ENCODE measurements at regions not wholly inside any gene's neighbourhood (a gene's known extent, or its start where the extent isn't known, plus 50 kb on each side); places are given as distances from the start of the nearest gene placed in this dataset.
"Not testable (repeated sequence)": the region's sequence is repeated elsewhere in the genome, so short reads cannot be mapped to it uniquely, and the experiment has no call there.

- no peak for DNase-seq (ENCODE audit: low spot score)
- no peak for FAIRE-seq
These were observed 180.7 kb upstream of the ANK3 start for GRCh38 chr10:60570272-60570865.

- DNase-seq (ENCODE audit: low spot score) (no peak), FAIRE-seq (no peak)
These were observed 180.0 kb upstream of the ANK3 start for GRCh38 chr10:60569681-60570080.

GRCh38 chr10:60566096-60566495, 176.4 kb upstream of the ANK3 start:
- FAIRE-seq (no peak), DNase-seq (ENCODE audit: low spot score) (no peak)

- DNase-seq (ENCODE audit: low spot score) = no peak
- FAIRE-seq = no peak
These were observed 175.8 kb upstream of the ANK3 start for GRCh38 chr10:60565492-60565891.

GRCh38 chr10:60564475-60564874, 174.8 kb upstream of the ANK3 start:
- no peak for DNase-seq (ENCODE audit: low spot score)
- no peak for FAIRE-seq

GRCh38 chr10:60560451-60560850, 170.8 kb upstream of the ANK3 start:
- FAIRE-seq (no peak), DNase-seq (ENCODE audit: low spot score) (no peak)

- DNase-seq (ENCODE audit: low spot score) (no peak), FAIRE-seq (no peak)
These were observed 166.0 kb upstream of the ANK3 start for GRCh38 chr10:60555700-60556099.

- DNase-seq (ENCODE audit: low spot score) (no peak), FAIRE-seq (peak; percentile 77)
These were observed 160.0 kb upstream of the ANK3 start for GRCh38 chr10:60549686-60550085.

GRCh38 chr10:60542657-60543056, 153.0 kb upstream of the ANK3 start:
- no peak for FAIRE-seq

GRCh38 chr10:60541451-60541850, 151.8 kb upstream of the ANK3 start:
- DNase-seq (ENCODE audit: low spot score) = no peak
- FAIRE-seq = no peak

More at GRCh38 chr10:60542657-60543056, 153.0 kb upstream of the ANK3 start:
- no peak for DNase-seq (ENCODE audit: low spot score)

- DNase-seq (ENCODE audit: low spot score) (no peak), FAIRE-seq (peak; percentile 75)
These were observed 148.0 kb upstream of the ANK3 start for GRCh38 chr10:60537697-60538096.

- FAIRE-seq = peak; percentile 95
- peak; percentile 62 for DNase-seq (ENCODE audit: low spot score)
These were observed 146.9 kb upstream of the ANK3 start for GRCh38 chr10:60536529-60537114.

GRCh38 chr10:60535427-60535826, 145.8 kb upstream of the ANK3 start:
- peak; percentile 61 for FAIRE-seq

GRCh38 chr10:60534761-60535389, 145.2 kb upstream of the ANK3 start:
- DNase-seq (ENCODE audit: low spot score) (no peak), FAIRE-seq (no peak)

More at GRCh38 chr10:60535427-60535826, 145.8 kb upstream of the ANK3 start:
- no peak for DNase-seq (ENCODE audit: low spot score)

GRCh38 chr10:60532696-60533468, 143.2 kb upstream of the ANK3 start:
- DNase-seq (ENCODE audit: low spot score) (no peak), FAIRE-seq (no peak)

- DNase-seq (ENCODE audit: low spot score) = no peak
- no peak for FAIRE-seq
These were observed 141.3 kb upstream of the ANK3 start for GRCh38 chr10:60531006-60531405.

GRCh38 chr10:60527676-60528075, 138.0 kb upstream of the ANK3 start:
- DNase-seq (ENCODE audit: low spot score) = no peak
- FAIRE-seq = no peak

GRCh38 chr10:60525716-60526585, 136.3 kb upstream of the ANK3 start:
- no peak for FAIRE-seq
- no peak for DNase-seq (ENCODE audit: low spot score)

GRCh38 chr10:60524541-60524940, 134.9 kb upstream of the ANK3 start:
- DNase-seq (ENCODE audit: low spot score) = no peak
- no peak for FAIRE-seq

- not testable (repeated sequence) for FAIRE-seq; DNase-seq (ENCODE audit: low spot score)
These were observed 133.7 kb upstream of the ANK3 start for GRCh38 chr10:60523371-60523770.

GRCh38 chr10:60522617-60523016, 132.9 kb upstream of the ANK3 start:
- DNase-seq (ENCODE audit: low spot score) (no peak), FAIRE-seq (no peak)

Measured in RCC 7860 (cell line).